ENCODE measurements at regions not wholly inside any gene's neighbourhood (a gene's known extent, or its start where the extent isn't known, plus 50 kb on each side); places are given as distances from the start of the nearest gene placed in this dataset.

GRCh38 chr10:33813415-33813814 lies 478.9 kb upstream of the NRP1 start:
- peaks cover 7% of the 10 kb centered on the region for H3K4me1 ChIP-seq (ENCODE audit: control insufficient read depth, low read length)
- TF ChIP-seq EZH2phosphoT487 (IDR thresholded peaks at IDR 0.05; ENCODE audit: borderline replicate concordance, low read length), result no peak
- TF ChIP-seq CTCF (IDR thresholded peaks at IDR 0.05; ENCODE audit: low read depth, low read length, poor library complexity, severe bottlenecking), result no peak
- no peaks in the 10 kb centered on the region for H3K79me2 ChIP-seq (ENCODE audit: control insufficient read depth, low read length)

DNA sequence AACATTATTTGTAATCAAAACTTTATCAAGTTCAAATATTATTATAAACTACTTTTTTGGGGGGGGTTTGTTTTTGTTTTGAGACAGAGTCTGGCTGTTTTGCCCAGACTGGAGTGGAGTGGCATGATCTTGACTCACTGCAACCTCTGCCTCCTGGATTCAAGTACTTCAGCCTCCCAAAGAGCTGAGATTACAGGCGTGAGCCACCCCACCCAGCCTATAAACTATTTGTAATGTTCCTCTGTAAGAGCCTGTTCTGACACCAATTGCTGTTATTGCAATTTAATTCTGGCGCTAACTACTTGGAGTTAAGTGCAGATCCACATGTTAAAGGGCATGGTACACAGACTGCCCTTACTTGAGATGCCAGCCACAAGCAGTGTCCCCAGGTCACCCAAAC lies 478.1 kb upstream of the NRP1 start:
- TF ChIP-seq EZH2phosphoT487 (IDR thresholded peaks at IDR 0.05; ENCODE audit: borderline replicate concordance, low read length), result no peak
- TF ChIP-seq CTCF (IDR thresholded peaks at IDR 0.05; ENCODE audit: low read depth, low read length, poor library complexity, severe bottlenecking), result no peak
- H3K27me3 ChIP-seq (ENCODE audit: control insufficient read depth, low read length), result no peaks in the 10 kb centered on the region
- H4K20me1 ChIP-seq (ENCODE audit: control insufficient read depth, insufficient read depth, low read depth, low read length), result no peaks in the 10 kb centered on the region
- no peak overlapping the region for H3K4me3 ChIP-seq (ENCODE audit: low read length)
- H3F3A ChIP-seq (ENCODE audit: control insufficient read depth, insufficient read depth), result no peaks in the 10 kb centered on the region
- H3K9me2 ChIP-seq (replicated peaks; ENCODE audit: control insufficient read depth, low read length), result no peaks in the 10 kb centered on the region
- no peaks in the 10 kb centered on the region for H3K79me2 ChIP-seq (ENCODE audit: control insufficient read depth, low read length)
- H3K27ac ChIP-seq (ENCODE audit: low read depth, low read length), result no peak overlapping the region
- H3K4me1 ChIP-seq (ENCODE audit: control insufficient read depth, low read length), result no peaks in the 10 kb centered on the region; the same call in 1 of the 2 replicates
- H3K4me2 ChIP-seq (ENCODE audit: low read length), result no peak overlapping the region
- H3K36me3 ChIP-seq (ENCODE audit: control insufficient read depth, low read length), result no peaks in the 10 kb centered on the region
- no peaks in the 10 kb centered on the region for H3K9me3 ChIP-seq (ENCODE audit: control insufficient read depth, insufficient read depth, low read length)

More at GRCh38 chr10:33813415-33813814, 478.9 kb upstream of the NRP1 start:
- H3K4me2 ChIP-seq (ENCODE audit: low read length), result no peak overlapping the region
- H3K9me3 ChIP-seq (ENCODE audit: control insufficient read depth, insufficient read depth, low read length), result no peaks in the 10 kb centered on the region
- no peaks in the 10 kb centered on the region for H3K27me3 ChIP-seq (ENCODE audit: control insufficient read depth, low read length)
- no peaks in the 10 kb centered on the region for H3K36me3 ChIP-seq (ENCODE audit: control insufficient read depth, low read length)
- H3K27ac ChIP-seq (ENCODE audit: low read depth, low read length), result no peak overlapping the region
- no peaks in the 10 kb centered on the region for H3K9me2 ChIP-seq (replicated peaks; ENCODE audit: control insufficient read depth, low read length)
- H3K4me3 ChIP-seq (ENCODE audit: low read length), result no peak overlapping the region
- no peaks in the 10 kb centered on the region for H4K20me1 ChIP-seq (ENCODE audit: control insufficient read depth, insufficient read depth, low read depth, low read length)
- H3F3A ChIP-seq (ENCODE audit: control insufficient read depth, insufficient read depth), result no peaks in the 10 kb centered on the region

- no peaks in the 10 kb centered on the region for H3K79me2 ChIP-seq (ENCODE audit: control insufficient read depth, low read length)
- no peak overlapping the region for H3K4me3 ChIP-seq (ENCODE audit: low read length)
- no peaks in the 10 kb centered on the region for H3K36me3 ChIP-seq (ENCODE audit: control insufficient read depth, low read length)
- no peak overlapping the region for H3K4me2 ChIP-seq (ENCODE audit: low read length)
- no peaks in the 10 kb centered on the region for H4K20me1 ChIP-seq (ENCODE audit: control insufficient read depth, insufficient read depth, low read depth, low read length)
- H3K4me1 ChIP-seq (ENCODE audit: control insufficient read depth, low read length), result no peaks in the 10 kb centered on the region
- H3K9me2 ChIP-seq (replicated peaks; ENCODE audit: control insufficient read depth, low read length), result no peaks in the 10 kb centered on the region
- H3K27ac ChIP-seq (ENCODE audit: low read depth, low read length), result no peak overlapping the region
- no peaks in the 10 kb centered on the region for H3K27me3 ChIP-seq (ENCODE audit: control insufficient read depth, low read length)
- H3F3A ChIP-seq (ENCODE audit: control insufficient read depth, insufficient read depth), result no peaks in the 10 kb centered on the region
- TF ChIP-seq CTCF (IDR thresholded peaks at IDR 0.05; ENCODE audit: low read depth, low read length, poor library complexity, severe bottlenecking) (no peak), EZH2phosphoT487 (IDR thresholded peaks at IDR 0.05; ENCODE audit: borderline replicate concordance, low read length) (no peak)
- H3K9me3 ChIP-seq (ENCODE audit: control insufficient read depth, insufficient read depth, low read length), result no peaks in the 10 kb centered on the region
Observed at GRCh38 chr10:33810986-33811385, 476.5 kb upstream of the NRP1 start.

GRCh38 chr10:33809732-33810131 lies 475.3 kb upstream of the NRP1 start:
- TF ChIP-seq EZH2phosphoT487 (IDR thresholded peaks at IDR 0.05; ENCODE audit: borderline replicate concordance, low read length) (no peak), CTCF (IDR thresholded peaks at IDR 0.05; ENCODE audit: low read depth, low read length, poor library complexity, severe bottlenecking) (no peak)
- H3K79me2 ChIP-seq (ENCODE audit: control insufficient read depth, low read length), result no peaks in the 10 kb centered on the region
- no peak overlapping the region for H3K4me2 ChIP-seq (ENCODE audit: low read length)
- H4K20me1 ChIP-seq (ENCODE audit: control insufficient read depth, insufficient read depth, low read depth, low read length), result no peaks in the 10 kb centered on the region
- H3K4me3 ChIP-seq (ENCODE audit: low read length), result no peak overlapping the region
- H3K9me2 ChIP-seq (replicated peaks; ENCODE audit: control insufficient read depth, low read length), result no peaks in the 10 kb centered on the region
- H3K4me1 ChIP-seq (ENCODE audit: control insufficient read depth, low read length), result no peaks in the 10 kb centered on the region
- H3K27ac ChIP-seq (ENCODE audit: low read depth, low read length), result no peak overlapping the region
- H3F3A ChIP-seq (ENCODE audit: control insufficient read depth, insufficient read depth), result no peaks in the 10 kb centered on the region
- no peaks in the 10 kb centered on the region for H3K9me3 ChIP-seq (ENCODE audit: control insufficient read depth, insufficient read depth, low read length)
- H3K27me3 ChIP-seq (ENCODE audit: control insufficient read depth, low read length), result no peaks in the 10 kb centered on the region
- no peaks in the 10 kb centered on the region for H3K36me3 ChIP-seq (ENCODE audit: control insufficient read depth, low read length)
